BJ (cell line): ENCODE measurements at regions not wholly inside any gene's neighbourhood (a gene's known extent, or its start where the extent isn't known, plus 50 kb on each side); places are given as distances from the start of the nearest gene placed in this dataset.
"Not testable (repeated sequence)": the region's sequence is repeated elsewhere in the genome, so short reads cannot be mapped to it uniquely, and the experiment has no call there.

Experiments used
- CTCF ChIA-PET: fragments of 350-600 bp; formaldehyde crosslinking; extraction: SDS; loops from one replicate; lab custom pipeline; 2021; ENCODE audit warnings: antibody characterized with exemption, inconsistent platforms; lab: Yijun Ruan, JAX
- POLR2A ChIA-PET: fragments of 300-600 bp; sonication (Branson Sonifier 250); formaldehyde crosslinking; extraction: SDS; loops from one replicate; lab custom pipeline; 2021; ENCODE audit warnings: antibody characterized with exemption; lab: Charles Lee
- DNase-seq: peaks from one replicate; pipeline ENCODE4 v3.0.0-alpha.2; 2011; ENCODE audit warnings: low read depth
- H3K27me3 ChIP-seq: 2 replicates; pipeline ENCODE4 v1.6.0; 2011; ENCODE audit warnings: low read length; ENCODE audit not compliant: control insufficient read depth, insufficient read depth
- H3K36me3 ChIP-seq: 2 replicates; pipeline ENCODE4 v1.5.1; 2011; ENCODE audit warnings: low read length; ENCODE audit not compliant: control insufficient read depth, insufficient read depth
- H3K4me3 ChIP-seq: 2 replicates; pipeline ENCODE4 v1.5.1; 2011; ENCODE audit warnings: low read depth, mild to moderate bottlenecking, control low read depth, low read length
- TF ChIP-seq, protein P1 (sequence below): IDR thresholded peaks from 2 replicates; pipeline ENCODE4 v1.5.1; 2011; ENCODE audit warnings: low read depth, mild to moderate bottlenecking, control low read depth, inconsistent platforms, low read length, moderate library complexity; ENCODE audit not compliant: insufficient read depth

GRCh38 chr12:107374161-107374840, 281.0 kb upstream of the CRY1 start:
- no peak for DNase-seq
- ChIA-PET POLR2A (no interaction called here), CTCF (interaction anchor here (0.6 to 1.2 kb wide), 2 partner anchors 28 to 228 kb away, joined by 3 read pairs; no protein-coding TSS in a partner anchor)
- Histone ChIP-seq H3K4me3 (no peak overlapping the region), H3K36me3 (no peaks in the 10 kb centered on the region), H3K27me3 (no peaks in the 10 kb centered on the region; the same call in 1 of the 2 replicates)
- TF ChIP-seq, protein P1, sequence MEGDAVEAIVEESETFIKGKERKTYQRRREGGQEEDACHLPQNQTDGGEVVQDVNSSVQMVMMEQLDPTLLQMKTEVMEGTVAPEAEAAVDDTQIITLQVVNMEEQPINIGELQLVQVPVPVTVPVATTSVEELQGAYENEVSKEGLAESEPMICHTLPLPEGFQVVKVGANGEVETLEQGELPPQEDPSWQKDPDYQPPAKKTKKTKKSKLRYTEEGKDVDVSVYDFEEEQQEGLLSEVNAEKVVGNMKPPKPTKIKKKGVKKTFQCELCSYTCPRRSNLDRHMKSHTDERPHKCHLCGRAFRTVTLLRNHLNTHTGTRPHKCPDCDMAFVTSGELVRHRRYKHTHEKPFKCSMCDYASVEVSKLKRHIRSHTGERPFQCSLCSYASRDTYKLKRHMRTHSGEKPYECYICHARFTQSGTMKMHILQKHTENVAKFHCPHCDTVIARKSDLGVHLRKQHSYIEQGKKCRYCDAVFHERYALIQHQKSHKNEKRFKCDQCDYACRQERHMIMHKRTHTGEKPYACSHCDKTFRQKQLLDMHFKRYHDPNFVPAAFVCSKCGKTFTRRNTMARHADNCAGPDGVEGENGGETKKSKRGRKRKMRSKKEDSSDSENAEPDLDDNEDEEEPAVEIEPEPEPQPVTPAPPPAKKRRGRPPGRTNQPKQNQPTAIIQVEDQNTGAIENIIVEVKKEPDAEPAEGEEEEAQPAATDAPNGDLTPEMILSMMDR: no peak

DNA sequence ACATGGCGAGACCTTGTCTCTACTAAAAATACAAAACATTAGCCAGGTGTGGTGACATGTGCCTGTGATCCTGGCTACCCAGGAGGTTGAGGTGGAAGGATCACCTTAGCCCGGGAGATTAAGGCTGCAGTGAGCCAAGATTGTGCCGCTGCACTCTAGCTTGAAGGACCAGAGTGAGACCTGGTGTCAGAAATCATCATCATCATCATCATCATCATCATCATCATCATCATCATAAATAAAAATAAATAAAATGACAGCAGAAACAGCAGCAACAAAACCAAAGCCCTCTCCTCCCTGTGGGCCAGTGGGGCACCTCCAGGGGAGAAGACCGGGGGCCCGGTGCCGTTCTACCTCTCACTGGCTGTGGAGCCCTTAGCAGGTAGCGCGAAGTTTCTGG, 281.9 kb upstream of the CRY1 start:
- POLR2A ChIA-PET: no interaction called here
- CTCF ChIA-PET: interaction anchor here (1.2 kb wide), 1 partner anchor 27 kb away, joined by 3 read pairs; no protein-coding TSS in a partner anchor

DNA sequence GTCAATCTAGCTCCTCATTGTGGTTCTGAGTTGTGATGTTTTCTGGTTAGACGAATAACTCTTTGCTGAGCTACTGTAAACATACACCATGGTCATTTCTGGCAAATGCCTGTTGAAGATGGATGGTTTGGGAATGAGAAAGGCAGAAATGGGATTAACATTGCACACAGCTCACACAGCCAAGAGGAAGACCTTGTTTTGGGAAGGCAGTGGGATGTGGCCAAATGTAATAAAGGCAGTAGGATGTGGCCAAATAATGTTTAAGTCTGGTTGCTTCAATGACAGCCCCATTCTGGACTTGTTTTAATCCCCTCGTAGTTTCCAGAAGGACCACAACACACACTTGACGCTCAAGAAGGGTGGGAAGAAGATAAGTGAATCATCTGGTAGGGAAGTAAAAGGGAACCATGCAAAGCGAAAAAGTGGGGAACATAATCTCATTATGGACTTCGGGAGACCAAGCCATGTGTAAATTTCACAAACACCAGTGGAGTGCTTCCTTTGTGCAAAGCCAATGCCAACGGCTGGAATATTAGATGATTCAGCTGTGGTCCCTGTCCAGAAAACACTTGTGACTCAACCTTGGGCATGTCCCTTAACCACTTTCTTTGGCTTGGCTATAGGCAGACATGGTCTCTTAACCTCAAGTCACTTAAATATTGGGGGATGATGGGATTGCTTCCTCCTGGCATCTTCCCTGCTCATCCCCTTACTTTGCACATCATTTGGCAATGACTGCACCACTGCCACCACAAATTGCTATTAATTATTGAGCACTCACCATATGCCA, 284.4 kb upstream of the CRY1 start:
- TF ChIP-seq, protein P1: no peak
- POLR2A ChIA-PET: no interaction called here
- CTCF ChIA-PET: no interaction called here

More for the DNA sequence above, 281.9 kb upstream of the CRY1 start:
- no peak for DNase-seq
- Histone ChIP-seq H3K27me3 (no peaks in the 10 kb centered on the region; the same call in 1 of the 2 replicates), H3K4me3 (no peak overlapping the region), H3K36me3 (no peaks in the 10 kb centered on the region)
- TF ChIP-seq, protein P1: no peak

DNA sequence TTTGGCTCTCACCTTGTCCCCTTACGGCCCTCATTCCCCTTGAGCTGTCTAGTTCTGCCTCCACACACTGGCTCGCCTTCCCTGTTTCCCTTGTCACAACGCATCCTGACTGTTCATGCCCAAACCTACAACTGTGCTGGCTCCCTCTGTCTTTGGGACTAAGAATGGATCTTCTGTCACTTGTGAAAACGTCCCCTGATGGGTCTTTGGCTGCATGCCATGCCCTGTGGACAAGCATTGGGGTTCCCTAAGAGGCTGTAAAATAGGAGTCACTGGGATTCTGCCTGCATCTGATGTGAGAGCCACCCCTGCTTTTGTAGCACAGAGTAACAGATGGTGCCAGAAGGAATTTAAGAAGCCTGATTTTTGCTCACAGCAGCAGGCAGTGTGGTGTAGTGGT, 285.3 kb upstream of the CRY1 start:
- Histone ChIP-seq H3K27me3 (no peaks in the 10 kb centered on the region; the same call in 1 of the 2 replicates), H3K36me3 (no peaks in the 10 kb centered on the region), H3K4me3 (no peak overlapping the region)
- TF ChIP-seq, protein P1: no peak
- no peak for DNase-seq
- ChIA-PET CTCF (no interaction called here), POLR2A (no interaction called here)

More for the DNA sequence above, 284.4 kb upstream of the CRY1 start:
- H3K27me3 ChIP-seq: no peaks in the 10 kb centered on the region; the same call in 1 of the 2 replicates
- no peak for DNase-seq
- H3K36me3 ChIP-seq: no peaks in the 10 kb centered on the region
- no peak overlapping the region for H3K4me3 ChIP-seq

DNA sequence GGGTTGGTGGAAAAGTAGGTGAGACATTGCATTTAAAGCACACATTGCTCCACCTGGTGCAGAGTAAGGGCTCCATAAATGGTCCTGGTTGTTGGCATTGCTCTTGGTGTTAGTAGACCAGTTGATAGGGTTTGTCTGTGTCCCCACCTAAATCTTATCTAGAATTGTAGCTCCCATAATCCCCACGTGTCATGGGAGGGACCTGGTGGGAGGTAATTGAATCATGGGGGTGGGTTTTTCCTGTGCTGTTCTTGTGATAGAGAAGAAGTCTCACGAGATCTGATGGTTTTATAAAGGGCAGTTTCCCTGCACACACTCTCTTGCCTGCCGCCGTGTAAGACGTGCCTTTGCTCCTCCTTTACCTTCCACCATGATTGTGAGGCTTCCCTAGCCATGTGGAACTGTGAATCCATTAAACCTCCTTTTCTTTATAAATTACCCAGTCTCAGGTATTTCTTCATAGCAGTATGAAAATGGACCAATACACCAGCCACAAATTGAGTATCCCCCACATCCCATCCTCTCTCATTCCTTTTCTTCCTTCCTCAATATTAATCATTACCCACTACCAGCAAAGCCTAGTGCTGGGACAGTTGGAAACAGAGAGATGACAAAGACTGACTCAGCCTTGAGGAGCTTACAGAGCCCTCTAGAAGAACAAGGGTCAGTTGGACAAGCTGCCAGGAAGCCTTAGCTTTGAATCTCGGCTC, 285.9 kb upstream of the CRY1 start:
- POLR2A ChIA-PET, H3K27me3 ChIP-seq, H3K36me3 ChIP-seq, H3K4me3 ChIP-seq, DNase-seq, CTCF ChIA-PET: not testable (repeated sequence)
